GM12878 (cell line): ENCODE measurements at regions not wholly inside any gene's neighbourhood (a gene's known extent, or its start where the extent isn't known, plus 50 kb on each side); places are given as distances from the start of the nearest gene placed in this dataset.

Source experiments
- ELK1 ChIP-seq: IDR thresholded peaks from 2 replicates; pipeline ENCODE4 v1.6.1; 2012; ENCODE audit warnings: low read depth, low read length, improper control_type of control experiment
- MYB ChIP-seq: fragments of 150-350 bp; IDR thresholded peaks from 2 replicates; pipeline ENCODE4 v1.6.1; 2014; ENCODE audit warnings: mild to moderate bottlenecking, low read depth, low read length, borderline replicate concordance
- ZBTB33 ChIP-seq: fragments of 450-650 bp; IDR thresholded peaks from 2 replicates; pipeline ENCODE4 v1.6.1; 2017; ENCODE audit warnings: mild to moderate bottlenecking
- TF ChIP-seq, protein P1 (sequence below): fragments of 450-650 bp; IDR thresholded peaks from 2 replicates; pipeline ENCODE4 v1.6.1; 2017; ENCODE audit warnings: mild to moderate bottlenecking, moderate library complexity
- TF ChIP-seq, protein P2 (sequence below), 3 experiments: IDR thresholded peaks in 2 of 3; conservative IDR thresholded peaks in 1 of 3; 2 replicates each; pipeline ENCODE4 v1.5.1; 2011; ENCODE audit warnings: low read depth in 3 of 3, low read length in 3 of 3, mild to moderate bottlenecking in 3 of 3, control low read depth in 2 of 3, moderate library complexity in 2 of 3, inconsistent platforms in 1 of 3, mixed read lengths in 1 of 3; ENCODE audit not compliant: control insufficient read depth in 2 of 3, insufficient read depth in 1 of 3; ENCODE audit errors: extremely low read depth in 1 of 3

- TF ChIP-seq, protein P1, sequence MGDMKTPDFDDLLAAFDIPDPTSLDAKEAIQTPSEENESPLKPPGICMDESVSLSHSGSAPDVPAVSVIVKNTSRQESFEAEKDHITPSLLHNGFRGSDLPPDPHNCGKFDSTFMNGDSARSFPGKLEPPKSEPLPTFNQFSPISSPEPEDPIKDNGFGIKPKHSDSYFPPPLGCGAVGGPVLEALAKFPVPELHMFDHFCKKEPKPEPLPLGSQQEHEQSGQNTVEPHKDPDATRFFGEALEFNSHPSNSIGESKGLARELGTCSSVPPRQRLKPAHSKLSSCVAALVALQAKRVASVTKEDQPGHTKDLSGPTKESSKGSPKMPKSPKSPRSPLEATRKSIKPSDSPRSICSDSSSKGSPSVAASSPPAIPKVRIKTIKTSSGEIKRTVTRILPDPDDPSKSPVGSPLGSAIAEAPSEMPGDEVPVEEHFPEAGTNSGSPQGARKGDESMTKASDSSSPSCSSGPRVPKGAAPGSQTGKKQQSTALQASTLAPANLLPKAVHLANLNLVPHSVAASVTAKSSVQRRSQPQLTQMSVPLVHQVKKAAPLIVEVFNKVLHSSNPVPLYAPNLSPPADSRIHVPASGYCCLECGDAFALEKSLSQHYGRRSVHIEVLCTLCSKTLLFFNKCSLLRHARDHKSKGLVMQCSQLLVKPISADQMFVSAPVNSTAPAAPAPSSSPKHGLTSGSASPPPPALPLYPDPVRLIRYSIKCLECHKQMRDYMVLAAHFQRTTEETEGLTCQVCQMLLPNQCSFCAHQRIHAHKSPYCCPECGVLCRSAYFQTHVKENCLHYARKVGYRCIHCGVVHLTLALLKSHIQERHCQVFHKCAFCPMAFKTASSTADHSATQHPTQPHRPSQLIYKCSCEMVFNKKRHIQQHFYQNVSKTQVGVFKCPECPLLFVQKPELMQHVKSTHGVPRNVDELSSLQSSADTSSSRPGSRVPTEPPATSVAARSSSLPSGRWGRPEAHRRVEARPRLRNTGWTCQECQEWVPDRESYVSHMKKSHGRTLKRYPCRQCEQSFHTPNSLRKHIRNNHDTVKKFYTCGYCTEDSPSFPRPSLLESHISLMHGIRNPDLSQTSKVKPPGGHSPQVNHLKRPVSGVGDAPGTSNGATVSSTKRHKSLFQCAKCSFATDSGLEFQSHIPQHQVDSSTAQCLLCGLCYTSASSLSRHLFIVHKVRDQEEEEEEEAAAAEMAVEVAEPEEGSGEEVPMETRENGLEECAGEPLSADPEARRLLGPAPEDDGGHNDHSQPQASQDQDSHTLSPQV = no peak
- TF ChIP-seq MYB (no peak), ELK1 (no peak), ZBTB33 (no peak)
- TF ChIP-seq, protein P2, sequence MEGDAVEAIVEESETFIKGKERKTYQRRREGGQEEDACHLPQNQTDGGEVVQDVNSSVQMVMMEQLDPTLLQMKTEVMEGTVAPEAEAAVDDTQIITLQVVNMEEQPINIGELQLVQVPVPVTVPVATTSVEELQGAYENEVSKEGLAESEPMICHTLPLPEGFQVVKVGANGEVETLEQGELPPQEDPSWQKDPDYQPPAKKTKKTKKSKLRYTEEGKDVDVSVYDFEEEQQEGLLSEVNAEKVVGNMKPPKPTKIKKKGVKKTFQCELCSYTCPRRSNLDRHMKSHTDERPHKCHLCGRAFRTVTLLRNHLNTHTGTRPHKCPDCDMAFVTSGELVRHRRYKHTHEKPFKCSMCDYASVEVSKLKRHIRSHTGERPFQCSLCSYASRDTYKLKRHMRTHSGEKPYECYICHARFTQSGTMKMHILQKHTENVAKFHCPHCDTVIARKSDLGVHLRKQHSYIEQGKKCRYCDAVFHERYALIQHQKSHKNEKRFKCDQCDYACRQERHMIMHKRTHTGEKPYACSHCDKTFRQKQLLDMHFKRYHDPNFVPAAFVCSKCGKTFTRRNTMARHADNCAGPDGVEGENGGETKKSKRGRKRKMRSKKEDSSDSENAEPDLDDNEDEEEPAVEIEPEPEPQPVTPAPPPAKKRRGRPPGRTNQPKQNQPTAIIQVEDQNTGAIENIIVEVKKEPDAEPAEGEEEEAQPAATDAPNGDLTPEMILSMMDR (IDR thresholded peaks at IDR 0.05 in 2 of 3, conservative IDR thresholded peaks at IDR 0.05 in 1 of 3; ENCODE audit: control insufficient read depth in 2 of 3, extremely low read depth in 1 of 3, insufficient read depth in 1 of 3, low read depth in 3 of 3, low read length in 3 of 3) = no peak
These were observed 936.2 kb downstream of the ROBO2 start (continued) for GRCh38 chr3:77976079-77976478.
